ENCODE measurements at regions not wholly inside any gene's neighbourhood (a gene's known extent, or its start where the extent isn't known, plus 50 kb on each side); places are given as distances from the start of the nearest gene placed in this dataset.

- Histone ChIP-seq H2AFZ (ENCODE audit: insufficient read depth, low read depth, low read length, poor library complexity, severe bottlenecking) (no peak overlapping the region), H3K9me3 (ENCODE audit: control extremely low read depth in 1 of 3, control insufficient read depth in 2 of 3, insufficient read depth in 1 of 3, low read length in 2 of 3) (no peaks in the 10 kb centered on the region), H3K4me1 (ENCODE audit: control insufficient read depth in 2 of 2, insufficient read depth in 2 of 2, low read length in 2 of 2) (no peaks in the 10 kb centered on the region), H3K27ac (ENCODE audit: low read length in 2 of 2) (no peak overlapping the region), H3K4me2 (replicated peaks; ENCODE audit: low read depth, low read length, poor library complexity, severe bottlenecking) (no peak overlapping the region), H4K20me1 (ENCODE audit: control insufficient read depth, insufficient read depth, low read length, poor library complexity, severe bottlenecking) (no peaks in the 10 kb centered on the region), H3K79me2 (ENCODE audit: control insufficient read depth, insufficient read depth, low read length) (no peaks in the 10 kb centered on the region), H3K9ac (ENCODE audit: low read length) (no peak overlapping the region), H3K4me3 (ENCODE audit: control extremely low read depth in 1 of 5, extremely low read depth in 1 of 5, insufficient read depth in 1 of 5, low read depth in 2 of 5, low read length in 4 of 5) (no peak overlapping the region), H3K27me3 (replicated peaks in 1 of 4; ENCODE audit: control extremely low read depth in 1 of 4, control insufficient read depth in 3 of 4, insufficient read depth in 4 of 4, low read length in 3 of 4) (no peaks in the 10 kb centered on the region), H3K36me3 (replicated peaks in 1 of 2; ENCODE audit: control extremely low read depth in 1 of 2, control insufficient read depth in 1 of 2, extremely low read depth in 1 of 2, insufficient read depth in 2 of 2, low read length in 1 of 2) (no peaks in the 10 kb centered on the region)
- no peak overlapping the region for H3K27ac Mint-ChIP-seq
- no peaks in the 10 kb centered on the region for H3K27me3 Mint-ChIP-seq
- intact Hi-C loops (cut with micrococcal nuclease): no loop called here
- TF ChIP-seq, protein P1, sequence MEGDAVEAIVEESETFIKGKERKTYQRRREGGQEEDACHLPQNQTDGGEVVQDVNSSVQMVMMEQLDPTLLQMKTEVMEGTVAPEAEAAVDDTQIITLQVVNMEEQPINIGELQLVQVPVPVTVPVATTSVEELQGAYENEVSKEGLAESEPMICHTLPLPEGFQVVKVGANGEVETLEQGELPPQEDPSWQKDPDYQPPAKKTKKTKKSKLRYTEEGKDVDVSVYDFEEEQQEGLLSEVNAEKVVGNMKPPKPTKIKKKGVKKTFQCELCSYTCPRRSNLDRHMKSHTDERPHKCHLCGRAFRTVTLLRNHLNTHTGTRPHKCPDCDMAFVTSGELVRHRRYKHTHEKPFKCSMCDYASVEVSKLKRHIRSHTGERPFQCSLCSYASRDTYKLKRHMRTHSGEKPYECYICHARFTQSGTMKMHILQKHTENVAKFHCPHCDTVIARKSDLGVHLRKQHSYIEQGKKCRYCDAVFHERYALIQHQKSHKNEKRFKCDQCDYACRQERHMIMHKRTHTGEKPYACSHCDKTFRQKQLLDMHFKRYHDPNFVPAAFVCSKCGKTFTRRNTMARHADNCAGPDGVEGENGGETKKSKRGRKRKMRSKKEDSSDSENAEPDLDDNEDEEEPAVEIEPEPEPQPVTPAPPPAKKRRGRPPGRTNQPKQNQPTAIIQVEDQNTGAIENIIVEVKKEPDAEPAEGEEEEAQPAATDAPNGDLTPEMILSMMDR (IDR thresholded peaks at IDR 0.05): no peak
- TF ChIP-seq EZH2 (IDR thresholded peaks at IDR 0.05; ENCODE audit: borderline replicate concordance, insufficient read depth, low read depth, low read length, poor library complexity, severe bottlenecking): no peak
- no peaks in the 10 kb centered on the region for H3K9me3 Mint-ChIP-seq (ENCODE audit: insufficient read depth)
- no peaks in the 10 kb centered on the region for H3K4me1 Mint-ChIP-seq
- ATAC-seq (ENCODE audit: low read depth): no peak
- no peak for DNase-seq
- no peak overlapping the region for H3K4me3 Mint-ChIP-seq
- WGBS (ENCODE audit: insufficient coverage): no CpG with 5 or more reads among the region's 4 CpGs
- CTCF ChIA-PET: no interaction called here
- POLR2A ChIA-PET: no interaction called here
These were observed 578.5 kb downstream of the SH2D4B start for GRCh38 chr10:81116201-81116600.

- Histone ChIP-seq H3K9ac (ENCODE audit: low read length) (no peak overlapping the region), H3K4me3 (ENCODE audit: control extremely low read depth in 1 of 5, extremely low read depth in 1 of 5, insufficient read depth in 1 of 5, low read depth in 2 of 5, low read length in 4 of 5) (no peak overlapping the region), H3K27ac (ENCODE audit: low read length in 2 of 2) (no peak overlapping the region), H3K36me3 (replicated peaks in 1 of 2; ENCODE audit: control extremely low read depth in 1 of 2, control insufficient read depth in 1 of 2, extremely low read depth in 1 of 2, insufficient read depth in 2 of 2, low read length in 1 of 2) (no peaks in the 10 kb centered on the region), H3K4me2 (replicated peaks; ENCODE audit: low read depth, low read length, poor library complexity, severe bottlenecking) (no peak overlapping the region), H3K9me3 (ENCODE audit: control extremely low read depth in 1 of 3, control insufficient read depth in 2 of 3, insufficient read depth in 1 of 3, low read length in 2 of 3) (no peaks in the 10 kb centered on the region), H3K4me1 (ENCODE audit: control insufficient read depth in 2 of 2, insufficient read depth in 2 of 2, low read length in 2 of 2) (no peaks in the 10 kb centered on the region), H4K20me1 (ENCODE audit: control insufficient read depth, insufficient read depth, low read length, poor library complexity, severe bottlenecking) (no peaks in the 10 kb centered on the region), H3K27me3 (replicated peaks in 1 of 4; ENCODE audit: control extremely low read depth in 1 of 4, control insufficient read depth in 3 of 4, insufficient read depth in 4 of 4, low read length in 3 of 4) (no peaks in the 10 kb centered on the region), H3K79me2 (ENCODE audit: control insufficient read depth, insufficient read depth, low read length) (no peaks in the 10 kb centered on the region), H2AFZ (ENCODE audit: insufficient read depth, low read depth, low read length, poor library complexity, severe bottlenecking) (no peak overlapping the region)
- no peak overlapping the region for H3K27ac Mint-ChIP-seq
- no peaks in the 10 kb centered on the region for H3K4me1 Mint-ChIP-seq
- DNase-seq: no peak
- ChIA-PET POLR2A (no interaction called here), CTCF (no interaction called here)
- H3K27me3 Mint-ChIP-seq: no peaks in the 10 kb centered on the region
- ATAC-seq (ENCODE audit: low read depth): no peak
- intact Hi-C loops (cut with micrococcal nuclease): no loop called here
- no peaks in the 10 kb centered on the region for H3K9me3 Mint-ChIP-seq (ENCODE audit: insufficient read depth)
- H3K4me3 Mint-ChIP-seq: no peak overlapping the region
- no peak for TF ChIP-seq EZH2 (IDR thresholded peaks at IDR 0.05; ENCODE audit: borderline replicate concordance, insufficient read depth, low read depth, low read length, poor library complexity, severe bottlenecking)
- TF ChIP-seq, protein P1 (IDR thresholded peaks at IDR 0.05): no peak
These were observed 579.3 kb downstream of the SH2D4B start for GRCh38 chr10:81116990-81117389.

Measured in B cell (primary cell).